ENCODE measurements at regions not wholly inside any gene's neighbourhood (a gene's known extent, or its start where the extent isn't known, plus 50 kb on each side); places are given as distances from the start of the nearest gene placed in this dataset.

- TF ChIP-seq ZSCAN4 (tag by site-specific recombination; IDR thresholded peaks at IDR 0.05) (no peak), ZNF658 (tag by site-specific recombination; IDR thresholded peaks at IDR 0.05) (no peak), KLF9 (tag by site-specific recombination; IDR thresholded peaks at IDR 0.05; ENCODE audit: low read depth) (no peak), ZBTB8A (tag by site-specific recombination; IDR thresholded peaks at IDR 0.05) (no peak)
These were observed 1237.1 kb downstream of the PCDH19 start (continued) for GRCh38 chrX:99172958-99173357.

- CTCF ChIA-PET = no interaction called here
- no peak overlapping the region for H3K4me3 ChIP-seq (ENCODE audit: low read depth, low read length)
- H3K36me3 ChIP-seq (ENCODE audit: control insufficient read depth in 2 of 2, insufficient read depth in 1 of 2, low read length in 2 of 2) = no peaks in the 10 kb centered on the region
- H3K27ac ChIP-seq (ENCODE audit: extremely low read depth, low read depth, low read length) = no peak overlapping the region
- POLR2A ChIA-PET = no interaction called here
- no peak for TF ChIP-seq ZBTB11 (tag by site-specific recombination; conservative IDR thresholded peaks at IDR 0.05; ENCODE audit: low read depth)
- no peak for TF ChIP-seq ZNF549 (tag by site-specific recombination; IDR thresholded peaks at IDR 0.05)
- no peak for TF ChIP-seq ZNF580 (tag by site-specific recombination; IDR thresholded peaks at IDR 0.05)
- no peak for TF ChIP-seq ZNF426 (tag by site-specific recombination; IDR thresholded peaks at IDR 0.05)
- TF ChIP-seq ZNF140 (tag by site-specific recombination; IDR thresholded peaks at IDR 0.05) = no peak
- TF ChIP-seq ZNF791 (tag by site-specific recombination; IDR thresholded peaks at IDR 0.05) = no peak
- H3K9me3 ChIP-seq (ENCODE audit: control insufficient read depth, insufficient read depth, low read depth, low read length) = no peaks in the 10 kb centered on the region
- H3K4me1 ChIP-seq (ENCODE audit: control insufficient read depth, insufficient read depth, low read length) = no peaks in the 10 kb centered on the region
These were observed 1267.3 kb downstream of the PCDH19 start for GRCh38 chrX:99142745-99143144.

- Histone ChIP-seq H3K9me3 (ENCODE audit: control insufficient read depth, insufficient read depth, low read depth, low read length) (no peaks in the 10 kb centered on the region), H3K27ac (ENCODE audit: extremely low read depth, low read depth, low read length) (no peak overlapping the region), H3K4me1 (ENCODE audit: control insufficient read depth, insufficient read depth, low read length) (no peaks in the 10 kb centered on the region), H3K4me3 (ENCODE audit: low read depth, low read length) (no peak overlapping the region), H3K36me3 (ENCODE audit: control insufficient read depth in 2 of 2, insufficient read depth in 1 of 2, low read length in 2 of 2) (no peaks in the 10 kb centered on the region)
- ChIA-PET CTCF (interaction anchor here (0.6 kb wide), 1 partner anchor 28 kb away, joined by 5 read pairs; no protein-coding TSS in a partner anchor), POLR2A (no interaction called here)
- TF ChIP-seq ZNF621 (tag by site-specific recombination; IDR thresholded peaks at IDR 0.05) (no peak), OVOL3 (tag by site-specific recombination; IDR thresholded peaks at IDR 0.05) (no peak), SCRT1 (tag by site-specific recombination; IDR thresholded peaks at IDR 0.05; ENCODE audit: borderline replicate concordance) (no peak), PRDM4 (tag by site-specific recombination; IDR thresholded peaks at IDR 0.05) (no peak), ZNF518A (tag by site-specific recombination; conservative IDR thresholded peaks at IDR 0.05; ENCODE audit: low read depth) (no peak), TSHZ1 (tag by site-specific recombination; IDR thresholded peaks at IDR 0.05; ENCODE audit: borderline replicate concordance) (no peak), ZNF184 (tag by site-specific recombination; IDR thresholded peaks at IDR 0.05) (no peak)
These were observed 1272.6 kb downstream of the PCDH19 start for GRCh38 chrX:99137488-99137887.

All from HEK293 (cell line).